Endothelial cell of umbilical vein (primary cell): ENCODE measurements at regions not wholly inside any gene's neighbourhood (a gene's known extent, or its start where the extent isn't known, plus 50 kb on each side); places are given as distances from the start of the nearest gene placed in this dataset.

Experiments used
- EZH2 ChIP-seq: IDR thresholded peaks from 2 replicates; pipeline ENCODE4 v1.6.1; 2012; ENCODE audit warnings: borderline replicate concordance, low read depth, mild to moderate bottlenecking, moderate library complexity, low read length, inconsistent platforms; ENCODE audit not compliant: severe bottlenecking
- FOS ChIP-seq: IDR thresholded peaks from 2 replicates; pipeline ENCODE4 v1.6.1; 2011; ENCODE audit warnings: mild to moderate bottlenecking, low read length, moderate library complexity, borderline replicate concordance; ENCODE audit not compliant: insufficient read depth
- MYC ChIP-seq: IDR thresholded peaks from one replicate; pipeline ENCODE4 v1.6.1; 2011; ENCODE audit warnings: mild to moderate bottlenecking, low read depth, low read length
- POLR2A ChIP-seq: IDR thresholded peaks from 2 replicates; pipeline ENCODE4 v1.6.1; 2012; ENCODE audit warnings: low read depth, mild to moderate bottlenecking, control low read depth, low read length
- POLR2AphosphoS5 ChIP-seq: IDR thresholded peaks from 2 replicates; pipeline ENCODE4 v1.6.1; 2012; ENCODE audit warnings: low read depth, mild to moderate bottlenecking, control low read depth, low read length, moderate library complexity; ENCODE audit not compliant: insufficient read depth
- TF ChIP-seq, protein P1 (sequence below), 2 donors: IDR thresholded peaks; 1 replicate in 1 of 2; 2 replicates in 1 of 2; pipeline ENCODE4 v1.5.1; 2011; ENCODE audit warnings: low read length in 2 of 2, mild to moderate bottlenecking in 2 of 2, moderate library complexity in 2 of 2, control low read depth in 1 of 2, inconsistent platforms in 1 of 2, low read depth in 1 of 2; ENCODE audit not compliant: insufficient read depth in 1 of 2; ENCODE audit errors: extremely low read depth in 1 of 2
- TF ChIP-seq, protein P2 (sequence below): IDR thresholded peaks from 2 replicates; pipeline ENCODE4 v1.6.1; 2011; ENCODE audit not compliant: insufficient read depth, insufficient read length

DNA sequence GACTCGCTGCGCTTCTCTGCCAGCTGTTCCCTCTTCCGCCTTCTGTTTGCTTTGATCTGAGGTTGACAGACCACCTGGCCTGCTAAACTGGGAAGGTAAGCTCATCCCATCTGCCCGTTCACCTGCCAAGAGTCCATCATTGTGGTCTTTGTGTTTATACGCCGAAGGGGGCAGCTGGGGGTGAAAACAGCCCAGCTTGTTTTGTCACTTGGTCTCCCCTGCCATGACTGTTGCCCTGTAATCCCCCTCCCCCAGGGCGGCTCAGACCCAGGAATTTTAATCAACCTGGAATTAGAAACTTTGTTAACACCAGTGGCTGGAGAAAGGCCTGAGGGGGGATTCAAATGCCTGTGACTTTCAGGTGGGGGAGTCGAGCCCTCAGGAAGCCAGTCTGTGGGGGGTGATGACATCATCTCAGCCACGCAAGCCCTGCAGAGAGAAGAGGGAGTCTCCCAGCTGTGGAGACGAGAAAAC lies 333.3 kb downstream of the BCOR start:
- TF ChIP-seq, protein P1, sequence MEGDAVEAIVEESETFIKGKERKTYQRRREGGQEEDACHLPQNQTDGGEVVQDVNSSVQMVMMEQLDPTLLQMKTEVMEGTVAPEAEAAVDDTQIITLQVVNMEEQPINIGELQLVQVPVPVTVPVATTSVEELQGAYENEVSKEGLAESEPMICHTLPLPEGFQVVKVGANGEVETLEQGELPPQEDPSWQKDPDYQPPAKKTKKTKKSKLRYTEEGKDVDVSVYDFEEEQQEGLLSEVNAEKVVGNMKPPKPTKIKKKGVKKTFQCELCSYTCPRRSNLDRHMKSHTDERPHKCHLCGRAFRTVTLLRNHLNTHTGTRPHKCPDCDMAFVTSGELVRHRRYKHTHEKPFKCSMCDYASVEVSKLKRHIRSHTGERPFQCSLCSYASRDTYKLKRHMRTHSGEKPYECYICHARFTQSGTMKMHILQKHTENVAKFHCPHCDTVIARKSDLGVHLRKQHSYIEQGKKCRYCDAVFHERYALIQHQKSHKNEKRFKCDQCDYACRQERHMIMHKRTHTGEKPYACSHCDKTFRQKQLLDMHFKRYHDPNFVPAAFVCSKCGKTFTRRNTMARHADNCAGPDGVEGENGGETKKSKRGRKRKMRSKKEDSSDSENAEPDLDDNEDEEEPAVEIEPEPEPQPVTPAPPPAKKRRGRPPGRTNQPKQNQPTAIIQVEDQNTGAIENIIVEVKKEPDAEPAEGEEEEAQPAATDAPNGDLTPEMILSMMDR (IDR thresholded peaks at IDR 0.05; ENCODE audit: extremely low read depth in 1 of 2, insufficient read depth in 1 of 2, low read depth in 1 of 2, low read length in 2 of 2): no peak
- TF ChIP-seq POLR2A (no peak), EZH2 (no peak), MYC (no peak), POLR2AphosphoS5 (no peak), FOS (no peak)
- TF ChIP-seq, protein P2, sequence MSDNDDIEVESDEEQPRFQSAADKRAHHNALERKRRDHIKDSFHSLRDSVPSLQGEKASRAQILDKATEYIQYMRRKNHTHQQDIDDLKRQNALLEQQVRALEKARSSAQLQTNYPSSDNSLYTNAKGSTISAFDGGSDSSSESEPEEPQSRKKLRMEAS: no peak
